ENCODE measurements at regions not wholly inside any gene's neighbourhood (a gene's known extent, or its start where the extent isn't known, plus 50 kb on each side); places are given as distances from the start of the nearest gene placed in this dataset.

DNA sequence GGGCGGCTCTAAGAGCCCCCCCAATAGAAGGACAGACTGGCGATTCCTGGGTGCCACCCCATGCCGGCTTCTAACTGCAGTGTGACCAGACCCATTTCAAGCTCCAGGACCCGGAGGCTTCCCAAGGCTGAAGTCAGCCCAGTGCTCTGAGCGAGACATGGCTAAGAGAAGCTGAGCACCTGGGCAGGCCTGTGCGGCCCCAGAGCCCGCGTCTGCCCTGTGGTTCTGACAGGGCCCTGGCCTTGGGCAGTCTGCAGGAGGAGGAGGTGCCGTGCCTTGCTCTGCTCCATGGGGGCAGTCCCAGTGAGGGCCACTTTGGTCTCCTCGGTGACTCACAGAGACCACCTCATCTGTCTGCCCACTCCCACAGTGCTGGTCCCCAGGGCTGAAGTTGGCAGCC lies 1314.2 kb downstream of the BRD1 start:
- no peaks in the 10 kb centered on the region for H3K27me3 ChIP-seq
- intact Hi-C loops (cut with DNase I) = no loop called here
- no peaks in the 10 kb centered on the region for H3K4me1 ChIP-seq (replicated peaks in 1 of 2)
- no peak overlapping the region for H3K27ac ChIP-seq
- no peak for DNase-seq
- H3K36me3 ChIP-seq (replicated peaks in 1 of 2) = no peaks in the 10 kb centered on the region
- H3K4me3 ChIP-seq = no peak overlapping the region
- no peaks in the 10 kb centered on the region for H3K9me3 ChIP-seq (replicated peaks in 1 of 3)
- WGBS, 4 donors = 64 to 82% (median 81%) methylated on average over 3 to 10 of the region's 10 CpGs
- TF ChIP-seq POLR2A (IDR thresholded peaks at IDR 0.05) = no peak
- TF ChIP-seq, protein P1, sequence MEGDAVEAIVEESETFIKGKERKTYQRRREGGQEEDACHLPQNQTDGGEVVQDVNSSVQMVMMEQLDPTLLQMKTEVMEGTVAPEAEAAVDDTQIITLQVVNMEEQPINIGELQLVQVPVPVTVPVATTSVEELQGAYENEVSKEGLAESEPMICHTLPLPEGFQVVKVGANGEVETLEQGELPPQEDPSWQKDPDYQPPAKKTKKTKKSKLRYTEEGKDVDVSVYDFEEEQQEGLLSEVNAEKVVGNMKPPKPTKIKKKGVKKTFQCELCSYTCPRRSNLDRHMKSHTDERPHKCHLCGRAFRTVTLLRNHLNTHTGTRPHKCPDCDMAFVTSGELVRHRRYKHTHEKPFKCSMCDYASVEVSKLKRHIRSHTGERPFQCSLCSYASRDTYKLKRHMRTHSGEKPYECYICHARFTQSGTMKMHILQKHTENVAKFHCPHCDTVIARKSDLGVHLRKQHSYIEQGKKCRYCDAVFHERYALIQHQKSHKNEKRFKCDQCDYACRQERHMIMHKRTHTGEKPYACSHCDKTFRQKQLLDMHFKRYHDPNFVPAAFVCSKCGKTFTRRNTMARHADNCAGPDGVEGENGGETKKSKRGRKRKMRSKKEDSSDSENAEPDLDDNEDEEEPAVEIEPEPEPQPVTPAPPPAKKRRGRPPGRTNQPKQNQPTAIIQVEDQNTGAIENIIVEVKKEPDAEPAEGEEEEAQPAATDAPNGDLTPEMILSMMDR (IDR thresholded peaks at IDR 0.05) = no peak

DNA sequence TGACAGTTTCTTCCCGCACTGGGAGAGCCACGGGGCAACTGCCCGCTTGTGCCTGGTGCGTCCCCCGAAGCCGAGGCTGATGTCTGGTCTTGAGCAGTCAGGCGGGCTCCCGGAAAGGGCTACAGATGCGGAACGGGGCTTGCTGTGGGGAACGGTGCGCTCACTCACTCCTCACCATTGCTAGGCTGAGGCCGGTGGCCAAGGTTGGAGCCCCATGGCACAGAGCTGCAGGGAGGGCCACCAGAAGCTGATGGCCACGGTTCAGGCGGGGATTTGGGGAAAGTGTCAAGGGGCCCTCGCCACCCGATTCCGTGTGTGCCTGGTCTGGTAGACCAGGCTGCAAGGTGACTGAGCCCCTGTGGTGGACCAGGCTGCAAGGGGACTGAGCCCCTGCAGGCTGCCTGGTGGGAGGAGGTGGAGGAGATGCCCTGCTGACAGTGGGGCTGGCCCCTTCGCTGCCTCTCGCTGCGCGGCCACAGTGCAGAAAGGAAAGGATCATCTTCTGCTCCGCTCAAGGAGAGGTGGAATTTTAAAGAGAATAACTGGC lies 1315.8 kb downstream of the BRD1 start:
- Histone ChIP-seq H3K4me3 (no peak overlapping the region), H3K9me3 (replicated peaks in 1 of 3) (no peaks in the 10 kb centered on the region), H3K36me3 (replicated peaks in 1 of 2) (no peaks in the 10 kb centered on the region), H3K27ac (no peak overlapping the region), H3K27me3 (no peaks in the 10 kb centered on the region), H3K4me1 (replicated peaks in 1 of 2) (no peaks in the 10 kb centered on the region)
- no peak for TF ChIP-seq POLR2A (IDR thresholded peaks at IDR 0.05)
- TF ChIP-seq, protein P1 (IDR thresholded peaks at IDR 0.05) = no peak
- no peak for DNase-seq
- 85 to 94% (median 88%) methylated on average over 5 to 23 of the region's 23 CpGs for WGBS, 4 donors
- intact Hi-C loops (cut with DNase I) = no loop called here

DNA sequence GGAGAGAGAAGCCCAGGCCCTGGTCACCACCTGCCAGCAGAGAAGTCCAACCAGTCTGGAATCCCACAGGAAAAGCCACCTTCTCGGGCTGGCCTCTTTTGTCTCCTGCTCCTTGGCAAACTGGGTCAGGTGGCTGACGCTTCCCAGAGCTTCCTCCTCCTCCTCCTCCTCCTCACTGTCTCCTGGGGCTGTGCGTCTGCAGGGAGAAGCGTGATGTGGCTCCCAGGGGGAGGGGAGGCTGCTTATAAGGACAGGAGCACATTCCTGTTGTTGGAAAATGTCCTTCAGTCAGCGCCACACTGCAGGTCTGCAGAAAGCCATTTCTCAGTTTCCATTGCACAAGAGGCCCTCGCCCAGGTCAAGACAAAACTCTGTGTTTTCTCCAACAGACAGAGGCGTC lies 1316.5 kb downstream of the BRD1 start:
- intact Hi-C loops (cut with DNase I) = no loop called here

DNA sequence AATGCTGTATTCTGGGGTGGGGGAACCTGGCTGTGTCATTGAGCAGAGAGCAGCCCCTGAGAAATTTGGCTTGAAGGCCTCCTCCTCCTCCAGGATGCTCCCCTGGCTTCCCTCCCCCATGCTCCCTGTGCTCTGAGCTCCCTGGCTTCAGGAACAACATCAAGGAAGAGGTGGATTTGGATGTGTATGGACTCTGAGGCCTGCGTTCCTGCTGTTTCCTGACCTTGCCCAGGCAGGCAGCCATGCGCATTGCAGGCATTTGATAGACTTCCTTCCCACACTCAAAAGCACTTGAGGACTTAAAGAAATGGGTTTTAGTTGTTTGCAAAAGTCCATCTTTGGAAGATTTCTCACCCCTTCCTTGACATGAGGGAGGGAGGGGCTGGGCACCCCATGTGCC lies 1317.1 kb downstream of the BRD1 start:
- intact Hi-C loops (cut with DNase I) = no loop called here
- H3K27ac ChIP-seq = no peak overlapping the region
- H3K4me3 ChIP-seq = no peak overlapping the region
- WGBS, 4 donors = 69 to 96% (median 87%) methylated on average over 2 of the region's 2 CpGs
- TF ChIP-seq, protein P1 (IDR thresholded peaks at IDR 0.05) = no peak
- TF ChIP-seq POLR2A (IDR thresholded peaks at IDR 0.05) = no peak
- no peak for DNase-seq
- no peaks in the 10 kb centered on the region for H3K9me3 ChIP-seq (replicated peaks in 1 of 3)
- no peaks in the 10 kb centered on the region for H3K36me3 ChIP-seq (replicated peaks in 1 of 2)
- H3K27me3 ChIP-seq = no peaks in the 10 kb centered on the region
- H3K4me1 ChIP-seq (replicated peaks in 1 of 2) = no peaks in the 10 kb centered on the region

More for the DNA sequence above, 1316.5 kb downstream of the BRD1 start:
- H3K27ac ChIP-seq = no peak overlapping the region
- H3K4me3 ChIP-seq = no peak overlapping the region
- no peaks in the 10 kb centered on the region for H3K27me3 ChIP-seq
- H3K36me3 ChIP-seq (replicated peaks in 1 of 2) = no peaks in the 10 kb centered on the region
- TF ChIP-seq POLR2A (IDR thresholded peaks at IDR 0.05) = no peak
- TF ChIP-seq, protein P1 (IDR thresholded peaks at IDR 0.05) = no peak
- no peaks in the 10 kb centered on the region for H3K9me3 ChIP-seq (replicated peaks in 1 of 3)
- DNase-seq = no peak
- no peaks in the 10 kb centered on the region for H3K4me1 ChIP-seq (replicated peaks in 1 of 2)
- 60 to 92% (median 78%) methylated on average over 2 to 7 of the region's 7 CpGs for WGBS, 4 donors

Data from adrenal gland (tissue), 9 donors.